Astrocyte (in vitro differentiated cells and primary cell): ENCODE measurements at regions not wholly inside any gene's neighbourhood (a gene's known extent, or its start where the extent isn't known, plus 50 kb on each side); places are given as distances from the start of the nearest gene placed in this dataset.

ENCODE experiments used
- DNase-seq: peaks from one replicate; pipeline ENCODE4 v3.0.0-alpha.2; 2010; ENCODE audit warnings: low read depth
- FAIRE-seq: peaks from 2 replicates; lab custom pipeline; 2011; peaks lifted over from hg19 to GRCh38; lab: Jason Lieb, UNC
- H2AFZ ChIP-seq: 2 replicates; pipeline ENCODE4 v1.6.0; 2012; ENCODE audit warnings: low read depth, low read length, inconsistent platforms
- H3K27ac ChIP-seq: 2 replicates; pipeline ENCODE4 v1.5.1; 2011; ENCODE audit warnings: low read depth, low read length, inconsistent platforms
- H3K27me3 ChIP-seq: 2 replicates; pipeline ENCODE4 v1.6.0; 2011; ENCODE audit warnings: low read length, inconsistent platforms; ENCODE audit not compliant: insufficient read depth
- H3K36me3 ChIP-seq: 2 replicates; pipeline ENCODE4 v1.5.1; 2011; ENCODE audit warnings: low read length, inconsistent platforms; ENCODE audit not compliant: insufficient read depth
- H3K4me1 ChIP-seq: 2 replicates; pipeline ENCODE4 v1.5.1; 2011; ENCODE audit warnings: low read length, inconsistent platforms; ENCODE audit not compliant: insufficient read depth
- H3K4me2 ChIP-seq: 2 replicates; pipeline ENCODE4 v1.6.0; 2012; ENCODE audit warnings: low read length, inconsistent platforms
- H3K4me3 ChIP-seq: 2 replicates; pipeline ENCODE4 v1.5.1; 2011; ENCODE audit warnings: low read depth, mild to moderate bottlenecking, low read length, inconsistent platforms; ENCODE audit not compliant: insufficient read depth
- H3K79me2 ChIP-seq: 2 replicates; pipeline ENCODE4 v1.6.0; 2012; ENCODE audit warnings: mild to moderate bottlenecking, low read length, inconsistent platforms; ENCODE audit not compliant: insufficient read depth
- H3K9ac ChIP-seq: 2 replicates; pipeline ENCODE4 v1.6.0; 2012; ENCODE audit warnings: mild to moderate bottlenecking, low read length, inconsistent platforms
- H3K9me3 ChIP-seq: 2 replicates; pipeline ENCODE4 v1.5.1; 2012; ENCODE audit warnings: low read depth, mild to moderate bottlenecking, low read length, inconsistent platforms; ENCODE audit not compliant: insufficient read depth
- H4K20me1 ChIP-seq: 2 replicates; pipeline ENCODE4 v1.6.0; 2012; ENCODE audit warnings: low read length, inconsistent platforms; ENCODE audit not compliant: insufficient read depth
- H3K27ac Mint-ChIP-seq: one replicate; pipeline ENCODE4 v1.8.0; 2021; ENCODE audit warnings: mild to moderate bottlenecking, mixed read lengths; ENCODE audit not compliant: unreplicated experiment
- H3K27me3 Mint-ChIP-seq: one replicate; pipeline ENCODE4 v1.8.0; 2021; ENCODE audit warnings: low read depth, mixed read lengths; ENCODE audit not compliant: unreplicated experiment
- H3K36me3 Mint-ChIP-seq: one replicate; pipeline ENCODE4 v1.8.0; 2021; ENCODE audit warnings: low read depth, mixed read lengths; ENCODE audit not compliant: unreplicated experiment
- H3K4me1 Mint-ChIP-seq: one replicate; pipeline ENCODE4 v1.8.0; 2021; ENCODE audit warnings: low read depth, mixed read lengths; ENCODE audit not compliant: unreplicated experiment
- H3K4me3 Mint-ChIP-seq: one replicate; pipeline ENCODE4 v1.8.0; 2021; ENCODE audit warnings: mild to moderate bottlenecking, moderate library complexity, mixed read lengths; ENCODE audit not compliant: unreplicated experiment
- H3K9me3 Mint-ChIP-seq: one replicate; pipeline ENCODE4 v1.8.0; 2021; ENCODE audit warnings: mild to moderate bottlenecking, mixed read lengths; ENCODE audit not compliant: unreplicated experiment
- CTCF ChIP-seq: IDR thresholded peaks from 2 replicates; pipeline ENCODE4 v1.5.1; 2011; ENCODE audit warnings: low read depth, mild to moderate bottlenecking, inconsistent platforms, low read length, moderate library complexity; ENCODE audit not compliant: insufficient read depth
- EZH2 ChIP-seq: IDR thresholded peaks from 2 replicates; pipeline ENCODE4 v1.6.1; 2012; ENCODE audit warnings: mild to moderate bottlenecking, low read length, inconsistent platforms; ENCODE audit not compliant: insufficient read depth

GRCh38 chr10:21280971-21281572 is 244.4 kb downstream of the SKIDA1 start:
- no peak overlapping the region for H2AFZ ChIP-seq
- peaks cover 3% of the 10 kb centered on the region for H3K4me1 ChIP-seq
- DNase-seq (no peak), FAIRE-seq (no peak)
- Mint-ChIP-seq H3K27me3 (no peaks in the 10 kb centered on the region), H3K27ac (no peak overlapping the region), H3K9me3 (no peaks in the 10 kb centered on the region), H3K36me3 (no peaks in the 10 kb centered on the region), H3K4me3 (peak overlapping the region; percentile 60), H3K4me1 (peaks cover 32% of the 10 kb centered on the region)
- TF ChIP-seq CTCF (no peak), EZH2 (no peak)
- no peak overlapping the region for H3K4me3 ChIP-seq
- H4K20me1 ChIP-seq: no peaks in the 10 kb centered on the region
- H3K79me2 ChIP-seq: no peaks in the 10 kb centered on the region
- no peaks in the 10 kb centered on the region for H3K36me3 ChIP-seq
- no peaks in the 10 kb centered on the region for H3K9me3 ChIP-seq
- no peak overlapping the region for H3K4me2 ChIP-seq
- no peak overlapping the region for H3K27ac ChIP-seq
- H3K9ac ChIP-seq: no peak overlapping the region
- H3K27me3 ChIP-seq: no peaks in the 10 kb centered on the region

GRCh38 chr10:21280037-21280436 is 245.4 kb downstream of the SKIDA1 start:
- Histone ChIP-seq H2AFZ (no peak overlapping the region), H3K27me3 (no peaks in the 10 kb centered on the region), H3K4me3 (no peak overlapping the region), H3K79me2 (no peaks in the 10 kb centered on the region), H3K27ac (no peak overlapping the region), H4K20me1 (no peaks in the 10 kb centered on the region), H3K4me2 (no peak overlapping the region), H3K36me3 (no peaks in the 10 kb centered on the region), H3K4me1 (peaks cover 3% of the 10 kb centered on the region), H3K9ac (no peak overlapping the region), H3K9me3 (peaks cover 3% of the 10 kb centered on the region)
- FAIRE-seq (no peak), DNase-seq (no peak)
- no peaks in the 10 kb centered on the region for H3K36me3 Mint-ChIP-seq
- peaks cover 22% of the 10 kb centered on the region for H3K4me1 Mint-ChIP-seq
- no peak overlapping the region for H3K4me3 Mint-ChIP-seq
- no peak overlapping the region for H3K27ac Mint-ChIP-seq
- TF ChIP-seq CTCF (no peak), EZH2 (no peak)
- peaks cover 4% of the 10 kb centered on the region for H3K9me3 Mint-ChIP-seq
- no peaks in the 10 kb centered on the region for H3K27me3 Mint-ChIP-seq

GRCh38 chr10:21279217-21279575 is 246.3 kb downstream of the SKIDA1 start:
- Mint-ChIP-seq H3K4me3 (peak overlapping the region; percentile 54), H3K9me3 (peaks cover 4% of the 10 kb centered on the region), H3K36me3 (no peaks in the 10 kb centered on the region), H3K27me3 (no peaks in the 10 kb centered on the region), H3K4me1 (peaks cover 20% of the 10 kb centered on the region), H3K27ac (no peak overlapping the region)
- H3K27me3 ChIP-seq: no peaks in the 10 kb centered on the region
- peaks cover 3% of the 10 kb centered on the region for H3K9me3 ChIP-seq
- no peak overlapping the region for H3K27ac ChIP-seq
- no peak overlapping the region for H2AFZ ChIP-seq
- no peaks in the 10 kb centered on the region for H3K79me2 ChIP-seq
- no peaks in the 10 kb centered on the region for H4K20me1 ChIP-seq
- H3K4me1 ChIP-seq: peaks cover 3% of the 10 kb centered on the region
- H3K4me2 ChIP-seq: no peak overlapping the region
- no peak for DNase-seq
- no peak overlapping the region for H3K9ac ChIP-seq
- TF ChIP-seq EZH2: no peak
- TF ChIP-seq CTCF: no peak
- no peak overlapping the region for H3K4me3 ChIP-seq
- FAIRE-seq: no peak
- H3K36me3 ChIP-seq: no peaks in the 10 kb centered on the region
